COLO668 (cell line): ENCODE measurements at regions not wholly inside any gene's neighbourhood (a gene's known extent, or its start where the extent isn't known, plus 50 kb on each side); places are given as distances from the start of the nearest gene placed in this dataset.
"Not testable (repeated sequence)": the region's sequence is repeated elsewhere in the genome, so short reads cannot be mapped to it uniquely, and the experiment has no call there.

ENCODE experiments used
- DNase-seq: peaks from one replicate; lab custom pipeline; 2025; ENCODE audit not compliant: unreplicated experiment; lab: John Stamatoyannopoulos, UW

DNA sequence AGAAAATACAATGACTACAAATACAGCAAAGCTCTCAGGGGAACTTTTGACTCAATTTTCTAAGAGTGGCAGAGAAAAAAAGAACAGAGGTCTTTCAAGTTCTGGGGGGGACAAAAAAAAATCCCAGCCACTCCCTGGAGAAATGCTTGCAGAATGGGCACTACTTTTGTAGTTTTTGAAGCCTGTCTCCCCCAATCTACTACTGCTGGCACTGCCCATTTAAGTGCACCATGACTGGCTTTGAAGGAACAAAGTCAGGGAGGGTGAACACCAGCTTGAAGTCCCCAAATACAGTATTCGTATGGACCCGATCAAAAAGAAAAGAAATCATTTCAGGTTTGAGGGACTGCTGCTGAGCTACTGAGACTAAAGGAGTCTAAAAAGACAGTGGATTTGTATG lies 1824.4 kb downstream of the ARAP2 start:
- no peak for DNase-seq

DNA sequence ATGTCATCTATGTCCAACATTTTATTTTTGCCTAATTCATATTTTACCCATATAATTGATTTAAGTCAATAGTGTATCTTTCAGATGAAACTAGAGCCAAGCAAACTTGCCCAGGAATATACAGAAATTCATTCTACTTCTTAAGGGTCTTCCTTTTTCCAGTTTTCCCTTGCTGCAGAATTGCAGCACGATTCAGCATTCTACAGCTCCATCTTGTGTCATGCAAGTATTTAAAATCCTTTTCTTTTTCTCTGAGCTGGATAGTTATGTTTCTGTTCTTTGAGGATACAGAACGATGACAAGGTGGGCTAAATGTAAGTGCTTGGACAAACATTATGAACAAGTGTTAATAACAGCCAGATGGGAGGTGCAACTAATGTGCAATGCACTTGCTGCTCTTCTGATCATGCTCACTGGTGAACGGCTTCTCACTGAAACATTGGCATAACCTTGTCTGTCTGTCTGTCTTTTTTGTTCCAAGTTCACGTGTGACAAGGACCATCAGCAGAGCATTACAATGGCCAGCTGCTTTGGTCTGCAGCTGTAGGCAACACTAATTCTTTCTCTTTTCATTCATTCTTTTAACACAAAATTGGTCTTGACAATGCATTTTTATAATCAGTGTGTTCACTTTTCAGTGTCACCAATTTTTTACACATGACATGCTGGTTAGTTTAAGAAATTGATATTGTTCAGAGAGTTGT lies 1821.7 kb downstream of the ARAP2 start:
- DNase-seq = no peak

DNA sequence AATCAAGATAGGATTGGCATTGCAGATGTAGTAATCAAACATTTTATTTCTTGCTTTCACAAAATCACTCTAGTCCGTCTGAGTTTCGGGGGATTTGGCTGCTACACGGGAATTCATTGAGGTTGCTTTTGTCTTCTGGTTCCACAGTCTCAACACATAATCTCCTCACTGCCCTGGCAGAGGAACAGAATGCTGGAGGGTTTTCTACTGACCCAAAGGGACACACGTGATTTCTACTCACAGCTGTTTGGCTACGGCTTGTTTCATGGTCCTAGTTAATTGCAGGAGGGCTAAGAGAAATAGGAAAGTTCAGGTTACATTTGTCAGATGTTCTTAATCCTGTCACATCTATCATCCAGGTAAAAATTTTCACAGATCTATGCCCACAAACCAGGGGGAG lies 1811.6 kb downstream of the ARAP2 start:
- no peak for DNase-seq

DNA sequence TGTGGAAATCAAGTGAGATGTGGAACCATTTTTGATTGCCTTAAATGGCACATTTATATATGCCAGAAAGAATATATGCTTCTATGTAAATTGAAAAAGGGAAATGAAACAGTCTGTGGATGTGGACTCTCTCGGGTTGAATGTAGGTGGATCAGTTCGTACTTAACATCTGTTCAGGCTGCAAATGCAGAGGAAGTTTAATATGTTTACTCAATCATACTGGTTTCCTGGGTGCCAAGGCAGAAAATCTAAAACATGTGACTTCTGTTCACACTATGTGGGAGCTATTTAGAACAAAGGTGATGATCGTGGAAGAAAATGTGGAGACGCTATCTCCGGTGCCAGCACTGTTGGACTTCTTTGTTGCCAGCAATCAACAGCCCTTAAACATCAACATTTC lies 1809.9 kb downstream of the ARAP2 start:
- DNase-seq = not testable (repeated sequence)

DNA sequence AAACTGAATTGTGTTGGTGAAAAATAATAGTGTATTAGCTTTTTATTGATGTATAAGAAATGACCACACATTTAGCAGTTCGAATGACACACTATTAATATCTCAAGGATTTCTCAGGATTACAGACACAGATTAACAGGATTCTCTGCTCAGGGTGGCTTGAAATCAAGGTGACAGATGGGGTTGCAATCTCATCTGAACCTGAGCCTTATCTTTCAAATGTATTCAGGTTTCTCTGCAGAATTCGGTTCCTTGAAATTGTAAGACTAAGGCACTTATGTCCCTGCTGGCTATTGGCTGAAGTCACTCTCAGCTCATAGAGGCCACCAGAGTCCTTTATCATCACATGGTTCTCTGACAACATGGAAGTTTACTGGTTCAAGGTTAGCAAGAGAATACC lies 1780.1 kb downstream of the ARAP2 start:
- no peak for DNase-seq

DNA sequence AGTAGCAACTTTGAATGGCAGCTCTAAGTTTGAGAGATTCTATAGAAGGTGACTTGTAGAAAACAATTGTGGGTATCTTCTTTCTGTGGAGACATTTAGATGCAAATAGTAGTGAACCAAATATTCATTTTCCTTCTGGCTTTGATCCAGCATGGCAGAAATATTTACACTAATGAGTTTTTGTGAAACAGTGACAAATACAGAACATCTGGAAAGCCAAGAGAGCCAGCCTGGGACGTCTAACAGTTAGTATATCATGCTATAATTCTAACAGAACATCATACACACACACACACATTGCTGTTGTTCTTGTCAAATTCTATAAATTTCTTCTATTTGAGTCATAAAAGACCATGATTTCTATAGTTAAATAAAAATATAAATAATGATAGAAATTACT lies 1777.9 kb downstream of the ARAP2 start:
- no peak for DNase-seq

DNA sequence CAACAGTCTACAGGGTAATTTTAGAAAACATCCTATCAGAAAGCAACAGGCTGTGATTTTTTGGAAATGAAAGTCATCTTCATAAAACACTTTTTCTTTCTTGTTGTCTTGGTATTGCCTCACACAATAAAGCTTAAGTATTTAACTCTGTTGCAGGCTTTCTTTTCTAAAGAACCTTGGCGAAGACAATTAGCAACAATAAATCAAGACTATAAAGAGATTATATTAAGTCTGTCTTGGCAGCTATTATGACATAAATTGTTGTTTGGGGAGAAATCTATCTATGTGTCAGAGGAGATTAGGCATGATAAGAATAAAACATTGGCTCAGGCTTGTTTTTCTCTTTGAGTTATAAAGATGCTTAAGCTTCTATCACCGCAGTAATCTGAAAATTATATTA lies 1774.8 kb downstream of the ARAP2 start:
- DNase-seq = no peak

DNA sequence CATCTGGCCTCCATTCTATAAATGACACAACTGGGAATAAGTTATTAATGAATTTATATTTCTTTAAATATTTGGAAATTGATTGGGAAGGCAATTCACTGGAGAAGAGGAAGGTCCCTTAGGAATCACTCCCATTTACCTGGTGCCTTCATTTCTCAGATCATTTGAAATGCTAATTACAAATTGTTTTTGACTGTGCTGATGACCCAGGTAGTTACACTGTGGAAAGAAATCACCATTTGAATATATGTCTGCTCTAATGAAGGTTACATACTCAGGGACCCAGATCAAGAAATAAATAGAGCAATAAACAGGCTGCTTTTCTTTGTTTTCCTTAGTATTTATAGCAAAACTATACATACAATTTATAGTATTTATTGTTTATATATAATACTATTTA lies 1759.1 kb downstream of the ARAP2 start:
- DNase-seq = no peak

DNA sequence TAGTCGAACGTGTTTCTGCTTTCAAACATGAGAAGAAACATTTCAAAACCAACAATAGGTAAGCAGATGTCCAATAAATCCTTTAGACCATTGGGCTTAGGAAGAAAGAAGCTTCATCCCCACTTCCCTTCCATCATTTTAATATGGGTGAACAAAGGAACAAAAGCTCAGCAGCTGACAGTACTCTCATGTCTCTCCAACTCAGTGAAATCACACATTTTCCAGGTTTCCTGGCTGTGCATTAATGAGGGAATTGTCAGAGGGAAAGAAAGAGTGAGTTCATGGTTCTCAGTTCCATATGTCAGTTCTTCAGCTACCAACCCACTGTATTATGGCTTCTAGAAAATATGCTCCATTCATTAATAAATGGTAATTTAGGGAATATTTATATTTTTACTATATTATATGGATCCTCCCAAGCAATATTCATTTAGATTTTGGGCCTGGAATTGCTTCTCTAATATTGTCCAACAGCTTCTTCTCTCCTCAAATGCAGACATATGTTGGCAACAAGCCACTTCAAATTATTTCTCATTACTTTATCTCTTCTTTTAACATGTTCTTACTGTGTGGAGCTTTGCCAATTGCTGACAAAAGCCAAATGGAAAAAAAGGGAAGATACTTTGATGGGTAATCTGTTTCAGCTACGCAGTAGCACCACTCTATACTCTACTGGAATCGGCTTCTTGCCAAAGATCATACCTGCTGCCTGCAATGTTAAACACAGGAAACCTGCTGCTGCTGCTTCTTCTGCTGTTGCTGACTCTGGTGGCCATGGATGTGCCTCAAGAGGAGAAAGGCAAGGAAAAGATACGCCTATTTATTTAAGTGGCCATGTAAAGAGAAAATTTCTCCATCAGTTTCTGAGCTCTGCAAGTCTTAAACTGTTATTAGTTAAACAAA lies 1757.6 kb downstream of the ARAP2 start:
- DNase-seq = no peak

DNA sequence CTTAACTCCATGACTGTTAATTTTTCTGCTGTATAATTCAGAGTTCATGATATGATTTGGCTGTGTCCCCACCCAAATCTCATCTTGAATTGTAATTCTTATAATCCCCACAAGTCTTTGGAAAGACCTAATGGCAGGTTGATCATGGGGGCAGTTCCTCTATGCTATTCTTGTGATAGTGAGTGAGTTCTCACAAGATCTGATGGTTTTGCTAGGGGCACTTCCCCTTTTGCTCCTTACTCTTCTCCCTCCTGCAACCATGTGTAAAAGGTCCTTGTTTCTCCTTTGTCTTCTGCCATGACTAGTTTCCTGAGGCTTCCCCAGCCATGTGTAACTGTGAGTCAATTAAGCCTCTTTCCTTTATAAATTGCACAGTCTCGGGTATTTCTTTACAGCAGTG lies 1751.9 kb downstream of the ARAP2 start:
- DNase-seq = no peak

DNA sequence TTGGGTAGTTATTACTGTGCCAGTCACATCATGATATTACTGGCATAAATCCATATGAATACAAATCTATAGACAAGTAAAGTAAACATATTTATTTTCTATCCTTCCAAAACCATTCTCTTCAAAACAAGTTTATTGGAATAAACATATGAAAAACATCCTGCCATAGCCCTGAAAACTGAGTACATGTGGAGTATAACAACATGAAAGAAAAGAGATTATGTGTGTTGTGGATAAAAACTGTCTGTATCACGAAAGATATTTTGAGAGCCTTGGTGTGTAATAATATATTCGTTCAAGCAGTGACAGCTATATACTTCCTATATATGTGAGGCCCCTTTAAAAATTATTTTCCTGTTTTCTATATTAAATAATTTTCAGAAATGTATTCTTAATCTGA lies 1742.2 kb downstream of the ARAP2 start:
- DNase-seq = no peak

DNA sequence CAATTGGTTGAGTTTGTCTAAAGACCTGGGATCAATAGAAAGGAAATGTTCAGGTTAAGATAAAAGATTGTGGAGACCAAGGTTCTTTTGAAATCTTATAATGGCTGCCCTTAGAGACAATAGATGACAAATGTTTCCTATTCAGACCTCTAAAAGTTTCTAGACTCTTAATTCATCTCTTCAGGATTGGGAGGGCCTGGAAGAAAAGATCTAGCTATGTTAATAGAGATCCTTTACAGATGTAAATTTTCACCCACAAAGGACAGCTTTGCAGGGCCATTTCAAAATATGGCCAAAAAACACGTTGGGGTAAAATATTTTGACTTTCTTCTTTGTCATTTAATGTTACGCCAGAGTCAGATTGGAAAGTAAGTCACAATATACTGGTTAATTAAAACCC lies 1739.6 kb downstream of the ARAP2 start:
- not testable (repeated sequence) for DNase-seq

DNA sequence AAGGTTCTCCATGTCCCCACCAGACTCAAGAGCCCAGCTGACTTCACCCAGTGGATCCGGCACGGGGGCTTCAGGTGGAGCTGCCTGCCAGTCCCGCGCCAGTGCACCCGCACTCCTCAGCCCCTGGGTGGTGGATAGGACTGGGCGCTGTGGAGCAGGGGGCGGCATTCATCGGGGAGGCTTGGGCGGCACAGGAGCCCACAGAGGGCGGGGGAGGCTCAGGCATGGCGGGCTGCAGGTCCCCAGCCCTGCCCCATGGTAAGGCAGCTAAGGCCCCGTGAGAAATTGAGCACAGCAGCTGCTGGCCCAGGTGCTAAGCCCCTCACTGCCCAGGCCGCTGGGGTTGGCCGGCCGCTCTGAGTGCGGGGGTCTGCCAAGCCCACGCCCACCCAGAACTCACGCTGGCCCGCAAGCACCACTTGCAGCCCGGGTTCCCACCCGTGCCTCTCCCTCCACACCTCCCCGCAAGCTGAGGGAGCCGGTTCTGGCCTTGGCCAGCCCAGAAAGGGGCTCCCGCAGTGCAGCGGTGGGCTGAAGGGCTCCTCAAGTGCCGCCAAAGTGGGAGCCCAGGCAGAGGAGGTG lies 1737.7 kb downstream of the ARAP2 start:
- DNase-seq = not testable (repeated sequence)

DNA sequence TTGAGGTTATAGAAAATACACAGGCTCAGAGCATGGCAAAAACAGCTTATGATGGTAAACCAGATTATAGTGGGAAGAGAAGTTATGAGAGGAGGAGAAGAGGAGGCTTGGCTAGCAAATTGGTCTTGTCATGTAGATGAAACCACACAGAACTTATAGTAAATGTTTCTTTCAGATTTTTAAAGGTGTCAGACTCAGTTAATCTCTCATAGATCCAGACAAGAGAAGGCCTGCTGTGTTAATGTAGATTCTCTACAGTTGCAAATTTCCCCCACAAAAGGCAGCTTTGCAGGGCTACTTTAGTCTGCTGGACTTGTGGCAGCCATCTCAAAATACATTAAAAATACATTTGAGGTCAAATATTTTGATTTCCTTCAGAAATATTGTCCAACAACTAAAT lies 1731.7 kb downstream of the ARAP2 start:
- no peak for DNase-seq

DNA sequence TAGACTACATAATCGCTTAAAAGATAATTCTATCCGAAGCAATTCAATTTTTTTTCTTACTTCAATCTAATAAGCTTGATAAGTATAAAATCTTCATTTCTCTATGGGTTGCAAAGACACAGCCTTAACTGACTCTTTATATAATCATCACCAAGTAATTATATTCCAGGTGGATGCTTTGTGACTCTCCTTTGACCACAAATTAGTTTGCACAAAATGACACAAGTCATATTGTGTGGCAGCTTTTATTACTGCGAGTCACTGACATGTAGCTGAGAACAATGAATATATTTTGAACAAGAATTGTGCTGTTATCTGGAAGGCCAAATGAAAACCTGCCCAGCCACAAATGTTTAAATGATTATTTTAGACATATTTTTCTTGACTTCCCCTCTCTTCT lies 1727.8 kb downstream of the ARAP2 start:
- no peak for DNase-seq

DNA sequence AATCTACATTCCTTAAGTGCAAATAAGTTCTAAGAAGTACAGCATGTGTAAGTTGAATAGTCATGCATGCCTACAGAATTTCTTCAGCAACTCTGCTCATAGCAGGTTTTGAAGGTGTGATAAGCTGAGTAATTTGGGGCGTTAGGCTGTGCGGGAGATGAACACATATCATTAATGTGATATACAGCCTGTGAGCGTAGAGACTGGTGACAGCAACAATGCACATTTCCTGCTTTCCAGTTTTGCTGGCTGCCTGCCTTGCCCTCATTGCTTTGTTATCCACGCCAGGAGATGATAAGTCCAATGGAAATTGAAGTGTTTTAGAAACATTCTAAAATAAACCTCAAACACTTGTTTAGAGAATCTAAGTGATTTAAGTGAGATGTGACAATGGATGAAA lies 1709.4 kb downstream of the ARAP2 start:
- no peak for DNase-seq

DNA sequence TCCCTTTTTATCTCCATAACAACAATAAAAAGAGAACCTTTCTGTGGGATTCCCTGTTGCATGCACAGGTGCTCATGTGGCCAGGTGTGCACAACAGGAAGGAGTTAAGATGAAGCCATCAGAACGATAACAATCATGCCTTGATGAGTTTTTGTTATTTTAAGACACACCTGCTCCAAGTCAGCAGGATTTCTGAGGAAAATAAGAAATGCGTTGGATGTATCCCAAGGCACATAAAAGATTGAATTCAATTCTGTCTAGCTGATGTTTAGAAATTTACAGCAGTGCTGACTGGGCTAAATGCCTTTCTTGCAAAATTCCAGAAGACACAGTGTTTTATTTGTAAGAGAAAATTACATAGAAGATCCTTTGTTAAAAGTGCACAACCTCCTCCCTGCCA lies 1678.2 kb downstream of the ARAP2 start:
- no peak for DNase-seq

DNA sequence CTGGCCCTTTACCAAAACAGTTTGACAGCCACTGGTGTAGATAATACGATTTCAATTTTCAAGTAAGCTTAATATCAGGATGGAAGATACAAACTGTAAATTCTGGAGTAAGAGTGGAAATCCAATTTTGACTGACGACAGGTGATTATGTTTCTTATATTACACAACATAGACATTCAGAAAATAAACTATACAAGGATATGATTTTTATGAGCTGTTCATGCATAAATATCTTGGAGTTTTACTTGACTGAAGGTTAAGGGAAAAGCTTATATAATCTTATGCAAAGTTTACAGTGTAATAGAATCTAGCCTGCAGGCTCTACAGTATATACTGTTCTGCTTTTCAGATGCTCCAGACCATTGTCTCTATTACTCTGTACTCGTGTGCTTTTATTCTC lies 1672.3 kb downstream of the ARAP2 start:
- DNase-seq = no peak

DNA sequence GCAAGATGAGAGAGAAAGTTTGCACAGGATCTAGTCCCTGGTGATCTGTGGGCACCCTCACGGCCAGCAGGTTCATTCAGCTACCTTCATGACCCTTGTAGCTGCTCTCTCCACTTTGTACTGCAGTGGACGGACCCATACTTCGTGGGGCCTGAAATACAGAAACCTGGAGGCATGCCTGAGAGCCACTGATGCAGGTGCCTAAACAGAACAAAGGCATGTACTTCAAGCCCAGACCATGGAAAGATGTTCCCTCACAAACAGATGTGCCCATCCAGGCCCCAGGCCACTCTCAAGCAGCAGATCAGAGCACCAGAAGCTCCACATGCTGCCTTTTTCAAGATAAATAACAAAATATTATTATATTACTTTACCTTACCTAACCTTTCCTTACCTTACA lies 1629.0 kb downstream of the ARAP2 start:
- no peak for DNase-seq

DNA sequence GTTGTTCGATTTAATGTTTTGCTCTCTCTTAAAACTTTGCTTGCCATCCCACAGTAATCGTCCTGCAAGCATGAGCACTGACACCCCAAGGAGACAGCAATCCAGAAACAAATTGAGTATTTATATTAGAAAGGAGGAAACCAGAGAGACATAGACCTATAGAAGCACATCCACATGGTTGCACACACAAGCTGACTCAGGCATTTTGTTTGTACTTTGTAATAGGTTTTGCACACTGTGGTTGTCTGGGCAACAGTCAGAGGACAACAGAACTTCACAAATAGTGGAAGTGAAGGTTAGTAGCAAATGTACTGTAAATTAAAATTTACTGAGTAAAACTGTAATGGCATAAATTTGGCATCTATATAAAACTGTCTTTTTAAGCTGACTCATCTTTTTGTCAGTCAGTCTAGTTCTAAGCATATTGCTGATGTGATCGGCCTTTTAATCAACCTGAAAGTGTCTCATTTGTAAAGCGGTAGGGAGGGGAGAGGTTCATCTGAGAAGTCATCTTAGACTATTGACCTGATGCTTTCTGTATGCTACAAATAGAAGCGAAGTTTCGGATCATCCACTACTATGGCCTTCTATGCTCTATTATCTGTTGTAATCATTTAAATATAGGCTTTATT lies 1624.7 kb downstream of the ARAP2 start:
- DNase-seq = no peak

DNA sequence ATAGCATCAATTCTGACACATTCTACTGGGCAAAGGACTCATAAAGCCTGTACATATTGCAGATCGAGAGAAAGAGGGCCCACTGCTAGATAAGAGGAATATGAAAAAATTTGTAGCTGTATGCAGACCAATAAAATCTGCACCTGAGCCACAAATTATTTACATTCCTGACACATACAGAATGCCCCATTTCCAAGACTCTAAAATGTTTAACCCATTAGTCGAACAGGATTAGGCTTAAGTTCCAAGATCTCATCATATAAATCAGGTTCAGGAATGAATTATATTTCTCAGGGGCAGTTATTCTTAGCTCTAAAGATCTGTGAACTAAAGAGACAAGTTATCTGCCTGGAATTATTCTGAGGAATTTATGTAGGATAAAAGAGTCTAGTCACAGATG lies 1615.8 kb downstream of the ARAP2 start:
- no peak for DNase-seq

DNA sequence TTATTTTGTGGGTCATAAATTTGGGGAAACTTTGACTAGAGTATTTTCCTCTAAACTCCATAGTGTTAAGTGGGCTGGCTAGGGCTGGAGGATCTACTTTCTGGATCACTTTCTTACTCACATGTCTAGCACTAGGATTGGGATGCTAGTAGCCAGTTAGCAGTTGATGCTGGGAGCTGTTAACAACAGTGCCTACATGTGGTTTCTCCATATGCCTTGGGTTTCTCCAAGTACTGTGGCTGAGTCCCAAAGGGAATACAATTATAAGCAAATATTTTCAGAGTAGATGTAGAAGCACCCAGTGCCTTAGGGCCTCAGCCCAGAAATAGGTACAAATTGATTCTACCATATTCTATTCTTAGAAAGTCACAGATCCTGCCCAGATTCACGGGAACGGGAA lies 1614.9 kb downstream of the ARAP2 start:
- no peak for DNase-seq
